ENCODE measurements at regions not wholly inside any gene's neighbourhood (a gene's known extent, or its start where the extent isn't known, plus 50 kb on each side); places are given as distances from the start of the nearest gene placed in this dataset.
A peak's percentile ranks its signal among the peaks of the same experiment; 100 is the strongest.
"Not testable (repeated sequence)": the region's sequence is repeated elsewhere in the genome, so short reads cannot be mapped to it uniquely, and the experiment has no call there.

- DNase-seq, result peak in 1 of 5 donors; percentile 13
- 85 to 90% (median 88%) methylated on average over 10 to 11 of the region's 11 CpGs for WGBS, 3 donors
- H3K27me3 ChIP-seq, result no peaks in the 10 kb centered on the region
These were observed 854.1 kb downstream of the TBC1D22A start for GRCh38 chr22:47616396-47617020.

GRCh38 chr22:47615051-47615450 lies 852.6 kb downstream of the TBC1D22A start:
- intact Hi-C loops (cut with DNase I), result no loop called here
- no peaks in the 10 kb centered on the region for H3K4me1 ChIP-seq (ENCODE audit: insufficient read depth)
- no peak overlapping the region for H3K4me3 ChIP-seq
- no peak for TF ChIP-seq POLR2A (IDR thresholded peaks at IDR 0.05)
- TF ChIP-seq CTCF (IDR thresholded peaks at IDR 0.05), result no peak
- no peak overlapping the region for H3K27ac ChIP-seq
- H3K9me3 ChIP-seq, result no peaks in the 10 kb centered on the region
- H3K36me3 ChIP-seq, result no peaks in the 10 kb centered on the region
- H3K27me3 ChIP-seq, result no peaks in the 10 kb centered on the region
- 85 to 89% (median 88%) methylated on average over 10 of the region's 10 CpGs for WGBS, 3 donors
- DNase-seq, result peak in 1 of 5 donors; percentile 5

More at GRCh38 chr22:47616396-47617020, 854.1 kb downstream of the TBC1D22A start:
- H3K4me1 ChIP-seq (ENCODE audit: insufficient read depth), result no peaks in the 10 kb centered on the region
- H3K9me3 ChIP-seq, result no peaks in the 10 kb centered on the region
- H3K4me3 ChIP-seq, result no peak overlapping the region
- TF ChIP-seq POLR2A (IDR thresholded peaks at IDR 0.05) (no peak), CTCF (IDR thresholded peaks at IDR 0.05) (no peak), EP300 (IDR thresholded peaks at IDR 0.05) (no peak)
- no peak overlapping the region for H3K27ac ChIP-seq
- intact Hi-C loops (cut with DNase I), result no loop called here
- H3K36me3 ChIP-seq, result no peaks in the 10 kb centered on the region

GRCh38 chr22:47613606-47614350 lies 851.3 kb downstream of the TBC1D22A start:
- 85 to 92% (median 91%) methylated on average over 13 of the region's 13 CpGs for WGBS, 3 donors
- DNase-seq, result peak in 1 of 5 donors; percentile 7
- intact Hi-C loops (cut with DNase I), result no loop called here

GRCh38 chr22:47613181-47613580 lies 850.7 kb downstream of the TBC1D22A start:
- DNase-seq; intact Hi-C loops (cut with DNase I); H3K27me3 ChIP-seq; H3K4me3 ChIP-seq; H3K4me1 ChIP-seq (ENCODE audit: insufficient read depth); H3K9me3 ChIP-seq; H3K36me3 ChIP-seq; H3K27ac ChIP-seq: not testable (repeated sequence)
- WGBS, 3 donors, result 74 to 91% (median 79%) methylated on average over 11 of the region's 11 CpGs

More at GRCh38 chr22:47613606-47614350, 851.3 kb downstream of the TBC1D22A start:
- no peak overlapping the region for H3K27ac ChIP-seq
- H3K9me3 ChIP-seq, result no peaks in the 10 kb centered on the region
- no peaks in the 10 kb centered on the region for H3K27me3 ChIP-seq
- H3K4me1 ChIP-seq (ENCODE audit: insufficient read depth), result no peaks in the 10 kb centered on the region
- no peaks in the 10 kb centered on the region for H3K36me3 ChIP-seq
- H3K4me3 ChIP-seq, result no peak overlapping the region
- TF ChIP-seq EP300 (IDR thresholded peaks at IDR 0.05), result no peak
- TF ChIP-seq CTCF (IDR thresholded peaks at IDR 0.05), result no peak
- TF ChIP-seq POLR2A (IDR thresholded peaks at IDR 0.05), result no peak

GRCh38 chr22:47612311-47612910 lies 850.0 kb downstream of the TBC1D22A start:
- intact Hi-C loops (cut with DNase I), result no loop called here
- Histone ChIP-seq H3K27me3 (no peaks in the 10 kb centered on the region), H3K4me3 (no peak overlapping the region), H3K4me1 (ENCODE audit: insufficient read depth) (no peaks in the 10 kb centered on the region), H3K9me3 (no peaks in the 10 kb centered on the region), H3K27ac (no peak overlapping the region), H3K36me3 (no peaks in the 10 kb centered on the region)
- WGBS, 3 donors, result 51 to 63% (median 62%) methylated on average over 17 of the region's 17 CpGs
- DNase-seq, result no peak
- no peak for TF ChIP-seq CTCF (IDR thresholded peaks at IDR 0.05)
- no peak for TF ChIP-seq POLR2A (IDR thresholded peaks at IDR 0.05)
- no peak for TF ChIP-seq EP300 (IDR thresholded peaks at IDR 0.05)
